PC-9 (cell line): ENCODE measurements at regions not wholly inside any gene's neighbourhood (a gene's known extent, or its start where the extent isn't known, plus 50 kb on each side); places are given as distances from the start of the nearest gene placed in this dataset.

Source experiments
- BruUV-seq: library from RNA; stranded (reverse); fragments of 400-500 nt; replicated peaks from 2 replicates; lab custom pipeline; 2021; lab: Mats Ljungman, UMichigan
- CTCF ChIA-PET: fragments of 300-600 bp; sonication (Branson Sonifier 250); formaldehyde crosslinking; loops from one replicate; lab custom pipeline; 2022; ENCODE audit warnings: antibody characterized with exemption; lab: Charles Lee
- POLR2A ChIA-PET: fragments of 300-600 bp; sonication (Branson Sonifier 250); formaldehyde crosslinking; loops from one replicate; lab custom pipeline; 2022; ENCODE audit warnings: antibody characterized with exemption; ENCODE audit not compliant: unreplicated experiment; lab: Charles Lee
- DNase-seq, 2 experiments: peaks; one replicate each; pipeline versions ENCODE4 v3.0.0 to v3.0.0-alpha.2; 2015 to 2022; ENCODE audit warnings: mixed read lengths in 1 of 2
- H2AFZ ChIP-seq: fragments of 200-600 bp; sonication (generic); 2 replicates; pipeline ENCODE4 v1.8.1; 2017; ENCODE audit warnings: antibody characterized with exemption
- H3F3A ChIP-seq: fragments of 200-600 bp; sonication (generic); 2 replicates; pipeline ENCODE4 v1.8.1; 2017; ENCODE audit warnings: antibody characterized with exemption, mild to moderate bottlenecking, low read depth; ENCODE audit not compliant: insufficient read depth
- H3K27ac ChIP-seq: fragments of 200-600 bp; sonication (generic); 2 replicates; pipeline ENCODE4 v1.6.1; 2016; ENCODE audit warnings: mixed run types
- H3K27me3 ChIP-seq: fragments of 200-600 bp; sonication (generic); 2 replicates; pipeline ENCODE4 v1.6.1; 2016; ENCODE audit warnings: low read depth, mixed run types; ENCODE audit not compliant: insufficient read depth
- H3K36me3 ChIP-seq: fragments of 200-600 bp; sonication (generic); 2 replicates; pipeline ENCODE4 v1.6.1; 2016; ENCODE audit warnings: low read depth, mixed run types
- H3K4me1 ChIP-seq: fragments of 200-600 bp; sonication (generic); replicated peaks from 2 replicates; pipeline ENCODE4 v1.6.1; 2016; ENCODE audit warnings: mixed run types; ENCODE audit not compliant: insufficient read depth
- H3K4me2 ChIP-seq: fragments of 200-600 bp; sonication (generic); 2 replicates; pipeline ENCODE4 v1.6.1; 2017; ENCODE audit warnings: mixed run types
- H3K4me3 ChIP-seq: fragments of 200-600 bp; sonication (generic); 2 replicates; pipeline ENCODE4 v1.6.1; 2016; ENCODE audit warnings: mixed run types
- H3K79me2 ChIP-seq: fragments of 200-600 bp; sonication (generic); 2 replicates; pipeline ENCODE4 v1.6.1; 2017; ENCODE audit warnings: low read depth, mixed run types
- H3K9me2 ChIP-seq: fragments of 200-600 bp; sonication (generic); 2 replicates; pipeline ENCODE4 v1.8.1; 2017; ENCODE audit warnings: mild to moderate bottlenecking; ENCODE audit not compliant: insufficient read depth
- H3K9me3 ChIP-seq: fragments of 200-600 bp; sonication (generic); 2 replicates; pipeline ENCODE4 v1.8.1; 2016; ENCODE audit warnings: low read depth; ENCODE audit not compliant: insufficient read depth
- H4K20me1 ChIP-seq: fragments of 200-600 bp; sonication (generic); 2 replicates; pipeline ENCODE4 v1.8.1; 2017; ENCODE audit not compliant: insufficient read depth
- CTCF ChIP-seq: fragments of 200-600 bp; sonication (generic); conservative IDR thresholded peaks from 2 replicates; pipeline ENCODE4 v1.6.1; 2017; ENCODE audit warnings: mixed run types, antibody characterized with exemption, mild to moderate bottlenecking, moderate library complexity
- EZH2 ChIP-seq: fragments of 200-600 bp; sonication (generic); IDR thresholded peaks from 2 replicates; pipeline ENCODE4 v1.8.0; 2017; ENCODE audit warnings: antibody characterized with exemption, low read depth
- intact Hi-C: fragments of 100-400 bp; cut with micrococcal nuclease; formaldehyde crosslinking; loops from one replicate; pipeline ENCODE4 v1.10.0; 2022; ENCODE audit not compliant: unreplicated experiment

GRCh38 chr4:81746773-81747172, 275.1 kb upstream of the RASGEF1B start:
- H3K9me2 ChIP-seq, result no peaks in the 10 kb centered on the region
- DNase-seq, result no peak
- H4K20me1 ChIP-seq, result no peaks in the 10 kb centered on the region
- H3K9me3 ChIP-seq, result no peaks in the 10 kb centered on the region
- H3K4me2 ChIP-seq, result no peak overlapping the region
- POLR2A ChIA-PET, result no interaction called here
- no peaks in the 10 kb centered on the region for H3K4me1 ChIP-seq
- no peak overlapping the region for H2AFZ ChIP-seq
- no peak for TF ChIP-seq EZH2
- no peaks in the 10 kb centered on the region for H3K27me3 ChIP-seq
- no TSS peak for BruUV-seq
- CTCF ChIA-PET, result no interaction called here
- H3K79me2 ChIP-seq, result no peaks in the 10 kb centered on the region
- no peaks in the 10 kb centered on the region for H3K36me3 ChIP-seq
- intact Hi-C loops, result no loop called here
- H3K4me3 ChIP-seq, result no peak overlapping the region
- H3K27ac ChIP-seq, result no peak overlapping the region
- no peaks in the 10 kb centered on the region for H3F3A ChIP-seq

- intact Hi-C loops, result no loop called here
- no peaks in the 10 kb centered on the region for H3K4me1 ChIP-seq
- no peaks in the 10 kb centered on the region for H3F3A ChIP-seq
- CTCF ChIA-PET, result no interaction called here
- H3K36me3 ChIP-seq, result no peaks in the 10 kb centered on the region
- no peaks in the 10 kb centered on the region for H4K20me1 ChIP-seq
- H3K9me3 ChIP-seq, result no peaks in the 10 kb centered on the region
- DNase-seq, result no peak
- no peaks in the 10 kb centered on the region for H3K27me3 ChIP-seq
- H3K79me2 ChIP-seq, result no peaks in the 10 kb centered on the region
- no peak for TF ChIP-seq EZH2
- TF ChIP-seq CTCF, result no peak
- POLR2A ChIA-PET, result no interaction called here
- no peak overlapping the region for H2AFZ ChIP-seq
- H3K9me2 ChIP-seq, result no peaks in the 10 kb centered on the region
- no peak overlapping the region for H3K4me2 ChIP-seq
- no peak overlapping the region for H3K27ac ChIP-seq
- no TSS peak for BruUV-seq
- H3K4me3 ChIP-seq, result no peak overlapping the region
These were observed 274.4 kb upstream of the RASGEF1B start for GRCh38 chr4:81746071-81746470.

- DNase-seq, result no peak
- no peak for TF ChIP-seq EZH2
- TF ChIP-seq CTCF, result no peak
- intact Hi-C loops, result no loop called here
- no TSS peak for BruUV-seq
- Histone ChIP-seq H3F3A (no peaks in the 10 kb centered on the region), H3K9me3 (no peaks in the 10 kb centered on the region), H4K20me1 (no peaks in the 10 kb centered on the region), H3K9me2 (no peaks in the 10 kb centered on the region), H3K36me3 (no peaks in the 10 kb centered on the region), H3K4me1 (no peaks in the 10 kb centered on the region), H3K79me2 (no peaks in the 10 kb centered on the region), H3K4me2 (no peak overlapping the region), H3K27ac (no peak overlapping the region), H3K4me3 (no peak overlapping the region), H2AFZ (no peak overlapping the region), H3K27me3 (no peaks in the 10 kb centered on the region)
- CTCF ChIA-PET, result no interaction called here
- POLR2A ChIA-PET, result no interaction called here
These were observed 273.3 kb upstream of the RASGEF1B start for GRCh38 chr4:81745050-81745449.

GRCh38 chr4:81743731-81744435, 272.2 kb upstream of the RASGEF1B start:
- ChIA-PET POLR2A (no interaction called here), CTCF (no interaction called here)
- DNase-seq, result no peak
- BruUV-seq, result no TSS peak
- H4K20me1 ChIP-seq, result no peaks in the 10 kb centered on the region
- no peak overlapping the region for H2AFZ ChIP-seq
- no peak overlapping the region for H3K4me2 ChIP-seq
- H3K4me1 ChIP-seq, result no peaks in the 10 kb centered on the region
- H3K79me2 ChIP-seq, result no peaks in the 10 kb centered on the region
- intact Hi-C loops, result no loop called here
- no peaks in the 10 kb centered on the region for H3K27me3 ChIP-seq
- H3K4me3 ChIP-seq, result no peak overlapping the region
- no peak overlapping the region for H3K27ac ChIP-seq
- H3K36me3 ChIP-seq, result no peaks in the 10 kb centered on the region
- no peaks in the 10 kb centered on the region for H3F3A ChIP-seq
- no peaks in the 10 kb centered on the region for H3K9me3 ChIP-seq
- no peaks in the 10 kb centered on the region for H3K9me2 ChIP-seq
- TF ChIP-seq CTCF (no peak), EZH2 (no peak)
